ENCODE measurements at regions not wholly inside any gene's neighbourhood (a gene's known extent, or its start where the extent isn't known, plus 50 kb on each side); places are given as distances from the start of the nearest gene placed in this dataset.

- no peaks in the 10 kb centered on the region for H3K9me3 ChIP-seq (ENCODE audit: control insufficient read depth, insufficient read depth, low read length)
These were observed 284.2 kb downstream of the LRFN2 start for GRCh38 chr6:40302856-40303454.

GRCh38 chr6:40299681-40300080, 287.5 kb downstream of the LRFN2 start:
- no peak for TF ChIP-seq EZH2phosphoT487 (IDR thresholded peaks at IDR 0.05; ENCODE audit: borderline replicate concordance, low read length)
- TF ChIP-seq CTCF (IDR thresholded peaks at IDR 0.05; ENCODE audit: low read depth, low read length, poor library complexity, severe bottlenecking) = no peak
- Histone ChIP-seq H3K4me3 (ENCODE audit: low read length) (no peak overlapping the region), H3K9me3 (ENCODE audit: control insufficient read depth, insufficient read depth, low read length) (no peaks in the 10 kb centered on the region), H3F3A (ENCODE audit: control insufficient read depth, insufficient read depth) (no peaks in the 10 kb centered on the region), H4K20me1 (ENCODE audit: control insufficient read depth, insufficient read depth, low read depth, low read length) (no peaks in the 10 kb centered on the region), H3K79me2 (ENCODE audit: control insufficient read depth, low read length) (no peaks in the 10 kb centered on the region), H3K4me1 (ENCODE audit: control insufficient read depth, low read length) (no peaks in the 10 kb centered on the region), H3K27ac (ENCODE audit: low read depth, low read length) (no peak overlapping the region), H3K36me3 (ENCODE audit: control insufficient read depth, low read length) (no peaks in the 10 kb centered on the region), H3K27me3 (ENCODE audit: control insufficient read depth, low read length) (no peaks in the 10 kb centered on the region), H3K9me2 (replicated peaks; ENCODE audit: control insufficient read depth, low read length) (no peaks in the 10 kb centered on the region), H3K4me2 (ENCODE audit: low read length) (no peak overlapping the region)

More at GRCh38 chr6:40302856-40303454, 284.2 kb downstream of the LRFN2 start:
- Histone ChIP-seq H3F3A (ENCODE audit: control insufficient read depth, insufficient read depth) (no peaks in the 10 kb centered on the region), H3K9me2 (replicated peaks; ENCODE audit: control insufficient read depth, low read length) (no peaks in the 10 kb centered on the region), H3K4me3 (ENCODE audit: low read length) (no peak overlapping the region), H3K4me1 (ENCODE audit: control insufficient read depth, low read length) (no peaks in the 10 kb centered on the region), H3K4me2 (ENCODE audit: low read length) (no peak overlapping the region), H3K27ac (ENCODE audit: low read depth, low read length) (no peak overlapping the region), H3K79me2 (ENCODE audit: control insufficient read depth, low read length) (no peaks in the 10 kb centered on the region), H4K20me1 (ENCODE audit: control insufficient read depth, insufficient read depth, low read depth, low read length) (no peaks in the 10 kb centered on the region), H3K27me3 (ENCODE audit: control insufficient read depth, low read length) (no peaks in the 10 kb centered on the region), H3K36me3 (ENCODE audit: control insufficient read depth, low read length) (no peaks in the 10 kb centered on the region)
- TF ChIP-seq CTCF (IDR thresholded peaks at IDR 0.05; ENCODE audit: low read depth, low read length, poor library complexity, severe bottlenecking) (no peak), EZH2phosphoT487 (IDR thresholded peaks at IDR 0.05; ENCODE audit: borderline replicate concordance, low read length) (no peak)

GRCh38 chr6:40298207-40298606, 289.0 kb downstream of the LRFN2 start:
- Histone ChIP-seq H3K4me1 (ENCODE audit: control insufficient read depth, low read length) (no peaks in the 10 kb centered on the region), H4K20me1 (ENCODE audit: control insufficient read depth, insufficient read depth, low read depth, low read length) (no peaks in the 10 kb centered on the region), H3K27ac (ENCODE audit: low read depth, low read length) (no peak overlapping the region), H3K9me3 (ENCODE audit: control insufficient read depth, insufficient read depth, low read length) (no peaks in the 10 kb centered on the region), H3F3A (ENCODE audit: control insufficient read depth, insufficient read depth) (no peaks in the 10 kb centered on the region), H3K9me2 (replicated peaks; ENCODE audit: control insufficient read depth, low read length) (no peaks in the 10 kb centered on the region), H3K79me2 (ENCODE audit: control insufficient read depth, low read length) (no peaks in the 10 kb centered on the region), H3K4me2 (ENCODE audit: low read length) (no peak overlapping the region), H3K36me3 (ENCODE audit: control insufficient read depth, low read length) (no peaks in the 10 kb centered on the region), H3K27me3 (ENCODE audit: control insufficient read depth, low read length) (no peaks in the 10 kb centered on the region), H3K4me3 (ENCODE audit: low read length) (no peak overlapping the region)
- TF ChIP-seq CTCF (IDR thresholded peaks at IDR 0.05; ENCODE audit: low read depth, low read length, poor library complexity, severe bottlenecking) = no peak
- no peak for TF ChIP-seq EZH2phosphoT487 (IDR thresholded peaks at IDR 0.05; ENCODE audit: borderline replicate concordance, low read length)
